Ovary (tissue), 3 donors: ENCODE measurements at regions not wholly inside any gene's neighbourhood (a gene's known extent, or its start where the extent isn't known, plus 50 kb on each side); places are given as distances from the start of the nearest gene placed in this dataset.

Source experiments
- CTCF ChIP-seq, 3 donors: fragments of 450-650 bp in 2 of 3; fragments of 200-600 bp in 1 of 3; IDR thresholded peaks; one replicate each; pipeline versions ENCODE4 v1.5.1 to v1.8.0; 2016 to 2022; ENCODE audit warnings: antibody characterized with exemption in 3 of 3, mild to moderate bottlenecking in 1 of 3
- EP300 ChIP-seq: sonication (generic); formaldehyde crosslinking; IDR thresholded peaks from one replicate; pipeline ENCODE4 v1.6.1; 2017; ENCODE audit warnings: antibody characterized with exemption
- POLR2A ChIP-seq: fragments of 450-650 bp; IDR thresholded peaks from one replicate; pipeline ENCODE4 v1.6.1; 2017; ENCODE audit warnings: antibody characterized with exemption, mild to moderate bottlenecking, moderate library complexity
- donor health status: DM: no; HTN: no; CAD: no.

GRCh38 chr3:117442566-117442965 lies 733.0 kb downstream of the TUSC7 start:
- TF ChIP-seq CTCF (IDR thresholded peaks at IDR 0.05) (no peak), POLR2A (no peak), EP300 (no peak)
